ENCODE measurements at regions not wholly inside any gene's neighbourhood (a gene's known extent, or its start where the extent isn't known, plus 50 kb on each side); places are given as distances from the start of the nearest gene placed in this dataset.

DNA sequence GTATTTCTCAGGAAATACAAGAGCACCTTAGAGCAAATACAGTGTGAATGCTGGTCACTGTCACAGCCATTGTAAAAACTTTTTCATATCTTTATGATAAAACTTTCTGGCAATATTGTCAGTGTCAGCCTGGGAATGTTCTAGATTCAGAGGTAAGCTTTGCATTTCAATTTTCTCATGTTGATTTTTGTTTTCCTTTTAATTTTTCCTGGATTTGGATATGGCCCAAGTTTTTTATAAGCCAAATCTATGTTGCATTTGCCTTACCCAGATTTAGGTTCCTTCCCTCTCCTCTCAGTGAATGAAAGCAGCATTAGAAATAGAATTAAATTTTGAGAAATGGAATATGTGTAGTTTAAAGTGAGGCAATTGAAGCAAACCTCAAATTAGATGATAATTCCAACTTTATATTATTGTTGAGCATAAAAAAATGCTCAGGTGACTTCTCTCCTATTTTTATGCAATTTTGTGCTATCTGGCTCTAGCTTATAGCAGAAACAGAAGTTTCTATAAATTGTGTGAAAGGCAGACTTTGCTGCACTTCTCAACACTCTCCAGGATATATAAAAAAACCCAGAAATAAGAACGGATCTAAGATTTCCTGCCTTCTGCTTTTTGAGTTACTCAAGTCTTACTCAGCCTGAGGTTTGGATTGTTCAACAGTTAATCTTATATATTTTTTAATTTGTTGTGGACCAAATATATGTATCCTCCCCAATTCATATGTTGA is 368.2 kb upstream of the PRICKLE1 start:
- no peak overlapping the region for H3K4me3 ChIP-seq (ENCODE audit: low read depth, low read length)
- ChIA-PET POLR2A (no interaction called here), CTCF (interaction anchor here (0.6 to 0.9 kb wide), 2 partner anchors 34 to 117 kb away, joined by 3 to 4 read pairs; no protein-coding TSS in a partner anchor)
- H3K9me3 ChIP-seq (ENCODE audit: control insufficient read depth, insufficient read depth, low read depth, low read length): no peaks in the 10 kb centered on the region
- no peaks in the 10 kb centered on the region for H3K36me3 ChIP-seq (ENCODE audit: control insufficient read depth in 2 of 2, insufficient read depth in 1 of 2, low read length in 2 of 2)
- H3K4me1 ChIP-seq (ENCODE audit: control insufficient read depth, insufficient read depth, low read length): peaks cover 16% of the 10 kb centered on the region
- no peak for TF ChIP-seq ZNF37A (tag by site-specific recombination; IDR thresholded peaks at IDR 0.05)
- TF ChIP-seq KLF7 (tag by site-specific recombination; IDR thresholded peaks at IDR 0.05; ENCODE audit: borderline replicate concordance): no peak
- no peak for TF ChIP-seq HOXA7 (CRISPR knock-in tag; IDR thresholded peaks at IDR 0.05; ENCODE audit: borderline replicate concordance)
- TF ChIP-seq, protein P1, sequence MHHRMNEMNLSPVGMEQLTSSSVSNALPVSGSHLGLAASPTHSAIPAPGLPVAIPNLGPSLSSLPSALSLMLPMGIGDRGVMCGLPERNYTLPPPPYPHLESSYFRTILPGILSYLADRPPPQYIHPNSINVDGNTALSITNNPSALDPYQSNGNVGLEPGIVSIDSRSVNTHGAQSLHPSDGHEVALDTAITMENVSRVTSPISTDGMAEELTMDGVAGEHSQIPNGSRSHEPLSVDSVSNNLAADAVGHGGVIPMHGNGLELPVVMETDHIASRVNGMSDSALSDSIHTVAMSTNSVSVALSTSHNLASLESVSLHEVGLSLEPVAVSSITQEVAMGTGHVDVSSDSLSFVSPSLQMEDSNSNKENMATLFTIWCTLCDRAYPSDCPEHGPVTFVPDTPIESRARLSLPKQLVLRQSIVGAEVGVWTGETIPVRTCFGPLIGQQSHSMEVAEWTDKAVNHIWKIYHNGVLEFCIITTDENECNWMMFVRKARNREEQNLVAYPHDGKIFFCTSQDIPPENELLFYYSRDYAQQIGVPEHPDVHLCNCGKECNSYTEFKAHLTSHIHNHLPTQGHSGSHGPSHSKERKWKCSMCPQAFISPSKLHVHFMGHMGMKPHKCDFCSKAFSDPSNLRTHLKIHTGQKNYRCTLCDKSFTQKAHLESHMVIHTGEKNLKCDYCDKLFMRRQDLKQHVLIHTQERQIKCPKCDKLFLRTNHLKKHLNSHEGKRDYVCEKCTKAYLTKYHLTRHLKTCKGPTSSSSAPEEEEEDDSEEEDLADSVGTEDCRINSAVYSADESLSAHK (tag by site-specific recombination; IDR thresholded peaks at IDR 0.05): no peak
- no peak for TF ChIP-seq MYNN (tag by site-specific recombination; IDR thresholded peaks at IDR 0.05; ENCODE audit: borderline replicate concordance)
- no peak for TF ChIP-seq MEIS1 (CRISPR knock-in tag; IDR thresholded peaks at IDR 0.05; ENCODE audit: borderline replicate concordance)
- no peak for TF ChIP-seq ZNF157 (tag by site-specific recombination; IDR thresholded peaks at IDR 0.05)
- TF ChIP-seq ZNF624 (tag by site-specific recombination; IDR thresholded peaks at IDR 0.05): no peak
- no peak for TF ChIP-seq ZNF837 (tag by site-specific recombination; IDR thresholded peaks at IDR 0.05)
- TF ChIP-seq, protein P2, sequence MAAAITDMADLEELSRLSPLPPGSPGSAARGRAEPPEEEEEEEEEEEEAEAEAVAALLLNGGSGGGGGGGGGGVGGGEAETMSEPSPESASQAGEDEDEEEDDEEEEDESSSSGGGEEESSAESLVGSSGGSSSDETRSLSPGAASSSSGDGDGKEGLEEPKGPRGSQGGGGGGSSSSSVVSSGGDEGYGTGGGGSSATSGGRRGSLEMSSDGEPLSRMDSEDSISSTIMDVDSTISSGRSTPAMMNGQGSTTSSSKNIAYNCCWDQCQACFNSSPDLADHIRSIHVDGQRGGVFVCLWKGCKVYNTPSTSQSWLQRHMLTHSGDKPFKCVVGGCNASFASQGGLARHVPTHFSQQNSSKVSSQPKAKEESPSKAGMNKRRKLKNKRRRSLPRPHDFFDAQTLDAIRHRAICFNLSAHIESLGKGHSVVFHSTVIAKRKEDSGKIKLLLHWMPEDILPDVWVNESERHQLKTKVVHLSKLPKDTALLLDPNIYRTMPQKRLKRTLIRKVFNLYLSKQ (tag by site-specific recombination; IDR thresholded peaks at IDR 0.05; ENCODE audit: borderline replicate concordance): no peak
- TF ChIP-seq ZNF561 (tag by site-specific recombination; IDR thresholded peaks at IDR 0.05; ENCODE audit: borderline replicate concordance): no peak
- TF ChIP-seq, protein P3, sequence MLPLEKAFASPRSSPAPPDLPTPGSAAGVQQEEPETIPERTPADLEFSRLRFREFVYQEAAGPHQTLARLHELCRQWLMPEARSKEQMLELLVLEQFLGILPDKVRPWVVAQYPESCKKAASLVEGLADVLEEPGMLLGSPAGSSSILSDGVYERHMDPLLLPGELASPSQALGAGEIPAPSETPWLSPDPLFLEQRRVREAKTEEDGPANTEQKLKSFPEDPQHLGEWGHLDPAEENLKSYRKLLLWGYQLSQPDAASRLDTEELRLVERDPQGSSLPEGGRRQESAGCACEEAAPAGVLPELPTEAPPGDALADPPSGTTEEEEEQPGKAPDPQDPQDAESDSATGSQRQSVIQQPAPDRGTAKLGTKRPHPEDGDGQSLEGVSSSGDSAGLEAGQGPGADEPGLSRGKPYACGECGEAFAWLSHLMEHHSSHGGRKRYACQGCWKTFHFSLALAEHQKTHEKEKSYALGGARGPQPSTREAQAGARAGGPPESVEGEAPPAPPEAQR (tag by site-specific recombination; IDR thresholded peaks at IDR 0.05): no peak
- TF ChIP-seq ZNF501 (tag by site-specific recombination; IDR thresholded peaks at IDR 0.05): no peak
- TF ChIP-seq KLF10 (tag by site-specific recombination; IDR thresholded peaks at IDR 0.05): no peak
- TF ChIP-seq ZNF596 (tag by site-specific recombination; IDR thresholded peaks at IDR 0.05): no peak
- TF ChIP-seq ZFP37 (tag by site-specific recombination; IDR thresholded peaks at IDR 0.05): no peak
- H3K27ac ChIP-seq (ENCODE audit: extremely low read depth, low read depth, low read length): no peak overlapping the region

DNA sequence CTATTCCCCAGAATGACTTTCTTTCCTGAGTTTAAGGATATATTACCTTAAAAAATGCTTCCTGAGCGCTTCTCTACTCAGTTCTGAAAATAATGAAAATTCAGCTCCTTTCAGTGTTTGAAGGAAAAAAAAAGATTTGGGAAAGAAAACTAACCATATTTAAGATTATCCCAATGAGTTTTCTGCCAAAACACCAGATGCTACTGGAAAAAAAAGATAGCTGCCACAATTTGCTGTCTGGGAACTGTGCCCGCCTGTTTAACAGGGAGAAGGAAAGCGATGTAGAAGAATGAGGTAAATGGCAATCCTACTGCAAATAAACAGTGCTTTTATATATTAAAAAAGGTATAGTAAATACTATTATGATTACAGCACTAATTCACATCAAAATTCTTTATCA is 367.6 kb upstream of the PRICKLE1 start:
- Histone ChIP-seq H3K27ac (ENCODE audit: extremely low read depth, low read depth, low read length) (no peak overlapping the region), H3K4me1 (ENCODE audit: control insufficient read depth, insufficient read depth, low read length) (peaks cover 16% of the 10 kb centered on the region), H3K4me3 (ENCODE audit: low read depth, low read length) (no peak overlapping the region), H3K9me3 (ENCODE audit: control insufficient read depth, insufficient read depth, low read depth, low read length) (no peaks in the 10 kb centered on the region), H3K36me3 (ENCODE audit: control insufficient read depth in 2 of 2, insufficient read depth in 1 of 2, low read length in 2 of 2) (no peaks in the 10 kb centered on the region)
- CTCF ChIA-PET: no interaction called here
- TF ChIP-seq GLIS1 (tag by site-specific recombination; IDR thresholded peaks at IDR 0.05) (no peak), ZNF140 (tag by site-specific recombination; IDR thresholded peaks at IDR 0.05) (no peak), ZBTB8A (tag by site-specific recombination; IDR thresholded peaks at IDR 0.05) (no peak), ZNF48 (tag by site-specific recombination; IDR thresholded peaks at IDR 0.05) (no peak), ZNF2 (tag by site-specific recombination; IDR thresholded peaks at IDR 0.05) (no peak), KLF1 (tag by site-specific recombination; IDR thresholded peaks at IDR 0.05) (no peak), KLF10 (tag by site-specific recombination; IDR thresholded peaks at IDR 0.05) (no peak), ZNF658 (tag by site-specific recombination; IDR thresholded peaks at IDR 0.05) (no peak)
- TF ChIP-seq, protein P4, sequence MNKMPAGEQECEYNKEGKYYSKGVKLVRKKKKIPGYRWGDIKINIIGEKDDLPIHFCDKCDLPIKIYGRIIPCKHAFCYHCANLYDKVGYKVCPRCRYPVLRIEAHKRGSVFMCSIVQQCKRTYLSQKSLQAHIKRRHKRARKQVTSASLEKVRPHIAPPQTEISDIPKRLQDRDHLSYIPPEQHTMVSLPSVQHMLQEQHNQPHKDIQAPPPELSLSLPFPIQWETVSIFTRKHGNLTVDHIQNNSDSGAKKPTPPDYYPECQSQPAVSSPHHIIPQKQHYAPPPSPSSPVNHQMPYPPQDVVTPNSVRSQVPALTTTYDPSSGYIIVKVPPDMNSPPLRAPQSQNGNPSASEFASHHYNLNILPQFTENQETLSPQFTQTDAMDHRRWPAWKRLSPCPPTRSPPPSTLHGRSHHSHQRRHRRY (tag by site-specific recombination; IDR thresholded peaks at IDR 0.05): no peak
- TF ChIP-seq, protein P5, sequence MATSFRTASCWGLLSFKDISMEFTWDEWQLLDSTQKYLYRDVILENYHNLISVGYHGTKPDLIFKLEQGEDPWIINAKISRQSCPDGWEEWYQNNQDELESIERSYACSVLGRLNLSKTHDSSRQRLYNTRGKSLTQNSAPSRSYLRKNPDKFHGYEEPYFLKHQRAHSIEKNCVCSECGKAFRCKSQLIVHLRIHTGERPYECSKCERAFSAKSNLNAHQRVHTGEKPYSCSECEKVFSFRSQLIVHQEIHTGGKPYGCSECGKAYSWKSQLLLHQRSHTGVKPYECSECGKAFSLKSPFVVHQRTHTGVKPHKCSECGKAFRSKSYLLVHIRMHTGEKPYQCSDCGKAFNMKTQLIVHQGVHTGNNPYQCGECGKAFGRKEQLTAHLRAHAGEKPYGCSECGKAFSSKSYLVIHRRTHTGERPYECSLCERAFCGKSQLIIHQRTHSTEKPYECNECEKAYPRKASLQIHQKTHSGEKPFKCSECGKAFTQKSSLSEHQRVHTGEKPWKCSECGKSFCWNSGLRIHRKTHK (tag by site-specific recombination; IDR thresholded peaks at IDR 0.05): no peak
- POLR2A ChIA-PET: interaction anchor here (0.6 kb wide), 1 partner anchor 1172 kb away, joined by 3 read pairs; no protein-coding TSS in a partner anchor
